DND-41 (cell line): ENCODE measurements at regions not wholly inside any gene's neighbourhood (a gene's known extent, or its start where the extent isn't known, plus 50 kb on each side); places are given as distances from the start of the nearest gene placed in this dataset.
"Not testable (repeated sequence)": the region's sequence is repeated elsewhere in the genome, so short reads cannot be mapped to it uniquely, and the experiment has no call there.

ENCODE experiments used
- ATAC-seq: fragments of 200-7000 bp; cut with Tn5 transposase; 3 replicates; pipeline ENCODE4 v1.9.1; 2021; ENCODE audit warnings: low read depth; ENCODE audit not compliant: insufficient read depth
- DNase-seq: peaks from one replicate; pipeline ENCODE4 v3.0.0-alpha.2; 2020
- H2AFZ ChIP-seq: 2 replicates; pipeline ENCODE4 v1.6.0; 2012; ENCODE audit warnings: low read depth, low read length
- H3K27ac ChIP-seq: 2 replicates; pipeline ENCODE4 v1.5.1; 2012; ENCODE audit warnings: low read length, inconsistent platforms
- H3K27me3 ChIP-seq: fragments of 200-600 bp; sonication (generic); 2 replicates; pipeline ENCODE4 v1.6.0; 2012; ENCODE audit warnings: low read length, mild to moderate bottlenecking, inconsistent platforms; ENCODE audit not compliant: insufficient read depth, poor library complexity
- H3K36me3 ChIP-seq: 2 replicates; pipeline ENCODE4 v1.5.1; 2012; ENCODE audit warnings: low read length, inconsistent platforms; ENCODE audit not compliant: insufficient read depth
- H3K4me1 ChIP-seq: 2 replicates; pipeline ENCODE4 v1.5.1; 2012; ENCODE audit warnings: mild to moderate bottlenecking, low read length; ENCODE audit not compliant: insufficient read depth
- H3K4me2 ChIP-seq: 2 replicates; pipeline ENCODE4 v1.6.0; 2012; ENCODE audit warnings: mild to moderate bottlenecking, moderate library complexity, low read length, inconsistent platforms; ENCODE audit not compliant: insufficient read depth
- H3K4me3 ChIP-seq, 2 experiments: fragments of 200-600 bp in 1 of 2; shearing (Covaris generic) in 1 of 2; 2 replicates each; pipeline ENCODE4 v1.5.1; 2012 to 2016; ENCODE audit warnings: inconsistent platforms in 2 of 2, low read length in 2 of 2, mild to moderate bottlenecking in 2 of 2, low read depth in 1 of 2, moderate library complexity in 1 of 2
- H3K79me2 ChIP-seq: 2 replicates; pipeline ENCODE4 v1.6.0; 2012; ENCODE audit warnings: low read length, inconsistent platforms; ENCODE audit not compliant: insufficient read depth
- H3K9ac ChIP-seq: 2 replicates; pipeline ENCODE4 v1.6.0; 2012; ENCODE audit warnings: low read depth, mild to moderate bottlenecking, inconsistent platforms, low read length, moderate library complexity
- H3K9me3 ChIP-seq: 2 replicates; pipeline ENCODE4 v1.5.1; 2012; ENCODE audit warnings: low read length, moderate library complexity, mild to moderate bottlenecking, inconsistent platforms; ENCODE audit not compliant: insufficient read depth, severe bottlenecking
- H4K20me1 ChIP-seq: 2 replicates; pipeline ENCODE4 v1.6.0; 2012; ENCODE audit warnings: low read length; ENCODE audit not compliant: insufficient read depth
- CTCF ChIP-seq: IDR thresholded peaks from 2 replicates; pipeline ENCODE4 v1.5.1; 2012; ENCODE audit warnings: borderline replicate concordance, low read length, moderate library complexity, mild to moderate bottlenecking; ENCODE audit not compliant: poor library complexity, severe bottlenecking; ENCODE audit errors: extremely low read depth
- EZH2 ChIP-seq: IDR thresholded peaks from 3 replicates; pipeline ENCODE4 v1.6.1; 2012; ENCODE audit warnings: borderline replicate concordance, low read depth, mild to moderate bottlenecking, moderate library complexity, low read length, inconsistent platforms; ENCODE audit not compliant: severe bottlenecking

- H3K9ac ChIP-seq: no peak overlapping the region
Measured at GRCh38 chr3:73258057-73258456, 196.6 kb downstream of the EBLN2 start.

GRCh38 chr3:73259291-73259690, 197.8 kb downstream of the EBLN2 start:
- Histone ChIP-seq H3K79me2 (no peaks in the 10 kb centered on the region), H3K4me1 (no peaks in the 10 kb centered on the region), H3K9me3 (no peaks in the 10 kb centered on the region), H3K9ac (no peak overlapping the region), H4K20me1 (no peaks in the 10 kb centered on the region), H3K36me3 (no peaks in the 10 kb centered on the region), H3K4me3 (no peak overlapping the region), H2AFZ (no peak overlapping the region), H3K27me3 (no peaks in the 10 kb centered on the region), H3K4me2 (no peak overlapping the region), H3K27ac (no peak overlapping the region)
- TF ChIP-seq EZH2: no peak
- TF ChIP-seq CTCF: no peak
- ATAC-seq (no peak), DNase-seq (no peak)

More at GRCh38 chr3:73258057-73258456, 196.6 kb downstream of the EBLN2 start:
- no peaks in the 10 kb centered on the region for H3K4me1 ChIP-seq
- H3K4me2 ChIP-seq: no peak overlapping the region
- ATAC-seq: no peak
- no peaks in the 10 kb centered on the region for H4K20me1 ChIP-seq
- TF ChIP-seq CTCF (no peak), EZH2 (no peak)
- H3K4me3 ChIP-seq: no peak overlapping the region
- no peak for DNase-seq
- no peak overlapping the region for H2AFZ ChIP-seq
- H3K79me2 ChIP-seq: no peaks in the 10 kb centered on the region
- H3K9me3 ChIP-seq: no peaks in the 10 kb centered on the region
- no peaks in the 10 kb centered on the region for H3K36me3 ChIP-seq
- no peak overlapping the region for H3K27ac ChIP-seq
- H3K27me3 ChIP-seq: peaks cover under 1% of the 10 kb centered on the region

DNA sequence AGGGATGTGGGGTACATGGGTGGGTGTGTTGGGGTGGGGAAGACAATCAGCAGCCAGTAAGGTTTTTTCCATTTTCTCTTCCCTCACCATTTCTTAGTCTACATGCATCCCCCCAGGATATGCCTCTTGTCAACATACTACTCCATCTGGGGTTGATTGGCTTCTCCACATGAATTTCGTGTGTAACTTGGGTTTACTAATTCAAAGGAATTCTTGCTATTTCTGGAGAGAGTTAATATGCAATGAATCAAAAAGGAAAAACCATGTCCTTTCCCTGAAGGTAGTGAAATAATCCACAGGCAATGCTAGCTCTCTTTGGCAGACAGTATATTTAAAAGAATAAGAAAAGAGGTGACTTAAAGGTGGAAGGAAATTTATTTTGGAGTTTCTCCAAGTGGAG, 198.4 kb downstream of the EBLN2 start:
- no peaks in the 10 kb centered on the region for H3K4me1 ChIP-seq
- H3K27me3 ChIP-seq: no peaks in the 10 kb centered on the region
- H3K79me2 ChIP-seq: no peaks in the 10 kb centered on the region
- no peak overlapping the region for H3K4me3 ChIP-seq
- no peak for DNase-seq
- TF ChIP-seq EZH2 (no peak), CTCF (no peak)
- no peaks in the 10 kb centered on the region for H3K36me3 ChIP-seq
- H2AFZ ChIP-seq: no peak overlapping the region
- no peak overlapping the region for H3K4me2 ChIP-seq
- H3K27ac ChIP-seq: no peak overlapping the region
- H3K9ac ChIP-seq: no peak overlapping the region
- no peak for ATAC-seq
- H4K20me1 ChIP-seq: no peaks in the 10 kb centered on the region
- no peaks in the 10 kb centered on the region for H3K9me3 ChIP-seq

DNA sequence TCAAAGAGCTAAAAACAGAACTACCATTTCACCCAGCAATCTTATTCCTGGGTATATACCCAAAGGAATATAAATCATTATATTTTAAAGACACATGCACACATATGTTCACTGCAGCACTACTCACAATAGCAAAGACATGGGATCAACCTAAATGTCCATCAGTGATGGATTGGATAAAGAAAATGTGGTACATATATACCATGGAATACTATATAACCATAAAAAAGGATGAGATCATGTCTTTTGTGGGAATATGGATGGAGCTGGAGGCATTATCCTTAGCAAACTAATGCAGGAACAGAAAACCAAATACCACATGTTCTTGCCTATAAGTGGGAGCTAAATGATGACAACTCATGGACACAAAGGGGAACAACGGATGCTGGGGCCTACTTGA, 205.1 kb downstream of the EBLN2 start:
- H2AFZ ChIP-seq, H3K4me2 ChIP-seq, H3K9ac ChIP-seq, H3K36me3 ChIP-seq, H3K4me3 ChIP-seq, ATAC-seq, H3K4me1 ChIP-seq, H3K79me2 ChIP-seq, DNase-seq, H3K9me3 ChIP-seq, H3K27me3 ChIP-seq, H4K20me1 ChIP-seq, H3K27ac ChIP-seq: not testable (repeated sequence)

- not testable (repeated sequence) for ATAC-seq, H4K20me1 ChIP-seq
Measured at GRCh38 chr3:73269126-73269525, 207.7 kb downstream of the EBLN2 start.

More at GRCh38 chr3:73269126-73269525, 207.7 kb downstream of the EBLN2 start:
- not testable (repeated sequence) for H3K36me3 ChIP-seq, H3K79me2 ChIP-seq, H2AFZ ChIP-seq, H3K9me3 ChIP-seq, H3K4me2 ChIP-seq, H3K4me3 ChIP-seq, H3K27ac ChIP-seq, H3K4me1 ChIP-seq, DNase-seq, H3K9ac ChIP-seq, H3K27me3 ChIP-seq
